IMR-90 (cell line): ENCODE measurements at regions not wholly inside any gene's neighbourhood (a gene's known extent, or its start where the extent isn't known, plus 50 kb on each side); places are given as distances from the start of the nearest gene placed in this dataset.

Experiments used
- ATAC-seq: fragments of 200-7000 bp; cut with Tn5 transposase; 2 replicates; pipeline ENCODE4 v1.9.1; 2020; ENCODE audit warnings: low read depth, mild to moderate bottlenecking, moderate library complexity
- BruUV-seq: library from RNA; stranded (reverse); fragments of 400-500 nt; replicated peaks from 2 replicates; lab custom pipeline; 2021; lab: Mats Ljungman, UMichigan
- CTCF ChIA-PET: fragments of 300-600 bp; formaldehyde crosslinking; extraction: SDS; loops from one replicate; lab custom pipeline; 2021; ENCODE audit warnings: antibody characterized with exemption; lab: Yijun Ruan, JAX
- POLR2A ChIA-PET: fragments of 300-600 bp; sonication (Branson Sonifier 250); formaldehyde crosslinking; loops from one replicate; lab custom pipeline; 2022; ENCODE audit warnings: antibody characterized with exemption; ENCODE audit not compliant: unreplicated experiment; lab: Charles Lee
- DNase-seq: peaks from one replicate; pipeline ENCODE4 v3.0.0; 2013
- H2AFZ ChIP-seq: replicated peaks from 2 replicates; pipeline ENCODE3; 2013; ENCODE audit warnings: low read length, mild to moderate bottlenecking; ENCODE audit not compliant: poor library complexity
- H2AK5ac ChIP-seq: 2 replicates; pipeline ENCODE4 v1.6.1; 2013; ENCODE audit warnings: low read depth, low read length, inconsistent platforms
- H2AK9ac ChIP-seq: replicated peaks from 2 replicates; pipeline ENCODE3; 2013; ENCODE audit warnings: mild to moderate bottlenecking, low read depth, low read length, moderate library complexity; ENCODE audit not compliant: poor library complexity
- H2BK120ac ChIP-seq: 2 replicates; pipeline ENCODE4 v1.6.1; 2013; ENCODE audit warnings: low read depth, low read length, inconsistent platforms
- H2BK15ac ChIP-seq: 3 replicates; pipeline ENCODE4 v1.6.1; 2013; ENCODE audit warnings: low read depth, low read length, inconsistent platforms
- H2BK20ac ChIP-seq: 2 replicates; pipeline ENCODE4 v1.6.1; 2013; ENCODE audit warnings: low read depth, mild to moderate bottlenecking, inconsistent platforms, low read length, moderate library complexity
- H2BK5ac ChIP-seq: 2 replicates; pipeline ENCODE4 v1.6.1; 2013; ENCODE audit warnings: mild to moderate bottlenecking, low read depth, low read length, inconsistent platforms; ENCODE audit not compliant: poor library complexity, severe bottlenecking
- H3K14ac ChIP-seq: replicated peaks from 2 replicates; pipeline ENCODE4 v1.6.1; 2013; ENCODE audit warnings: low read depth, low read length, inconsistent platforms
- H3K18ac ChIP-seq: 2 replicates; pipeline ENCODE4 v1.6.1; 2013; ENCODE audit warnings: low read depth, low read length, control low read depth
- H3K23ac ChIP-seq: 2 replicates; pipeline ENCODE4 v1.6.1; 2013; ENCODE audit warnings: low read depth, low read length, inconsistent platforms
- H3K27ac ChIP-seq: 2 replicates; pipeline ENCODE4 v1.5.1; 2013; ENCODE audit warnings: mild to moderate bottlenecking, control low read depth, low read length; ENCODE audit not compliant: insufficient read depth
- H3K27me3 ChIP-seq: 2 replicates; pipeline ENCODE4 v1.6.1; 2013; ENCODE audit warnings: low read length; ENCODE audit not compliant: control insufficient read depth, insufficient read depth
- H3K36me3 ChIP-seq: 2 replicates; pipeline ENCODE4 v1.6.1; 2013; ENCODE audit warnings: low read length, mixed read lengths; ENCODE audit not compliant: control insufficient read depth, insufficient read depth
- H3K4ac ChIP-seq: 2 replicates; pipeline ENCODE4 v1.6.1; 2013; ENCODE audit warnings: low read depth, low read length, inconsistent platforms
- H3K4me1 ChIP-seq: 2 replicates; pipeline ENCODE4 v1.6.1; 2013; ENCODE audit warnings: low read length, mixed read lengths; ENCODE audit not compliant: control insufficient read depth, insufficient read depth
- H3K4me2 ChIP-seq: 2 replicates; pipeline ENCODE4 v1.6.1; 2013; ENCODE audit warnings: low read depth, mild to moderate bottlenecking, control low read depth, low read length, moderate library complexity
- H3K4me3 ChIP-seq: 2 replicates; pipeline ENCODE4 v1.5.1; 2013; ENCODE audit warnings: low read depth, mild to moderate bottlenecking, control low read depth, low read length, moderate library complexity; ENCODE audit not compliant: insufficient read depth
- H3K56ac ChIP-seq: 2 replicates; pipeline ENCODE4 v1.6.1; 2013; ENCODE audit warnings: low read length, inconsistent platforms; ENCODE audit not compliant: insufficient read depth; ENCODE audit errors: extremely low read depth
- H3K79me1 ChIP-seq, 2 experiments: 2 replicates each; pipeline ENCODE4 v1.6.1; 2013; ENCODE audit warnings: low read length in 2 of 2, inconsistent platforms in 1 of 2, low read depth in 1 of 2
- H3K9ac ChIP-seq: 2 replicates; pipeline ENCODE4 v1.6.1; 2013; ENCODE audit warnings: low read depth, low read length, control low read depth
- H3K9me1 ChIP-seq: 2 replicates; pipeline ENCODE4 v1.6.1; 2013; ENCODE audit warnings: low read length, inconsistent platforms; ENCODE audit not compliant: insufficient read depth
- H3K9me3 ChIP-seq: 2 replicates; pipeline ENCODE4 v1.6.1; 2013; ENCODE audit warnings: low read length; ENCODE audit not compliant: control insufficient read depth, insufficient read depth
- H4K20me1 ChIP-seq: 2 replicates; pipeline ENCODE4 v1.6.1; 2013; ENCODE audit warnings: low read length, inconsistent platforms; ENCODE audit not compliant: insufficient read depth
- H4K5ac ChIP-seq: 2 replicates; pipeline ENCODE4 v1.6.1; 2013; ENCODE audit warnings: mild to moderate bottlenecking, low read depth, low read length, control low read depth
- H4K8ac ChIP-seq, 2 experiments: 2 replicates each; pipeline ENCODE4 v1.6.1; 2013; ENCODE audit warnings: low read depth in 2 of 2, low read length in 2 of 2, control low read depth in 1 of 2, inconsistent platforms in 1 of 2
- H4K91ac ChIP-seq: 2 replicates; pipeline ENCODE4 v1.6.1; 2013; ENCODE audit warnings: low read depth, low read length, inconsistent platforms; ENCODE audit not compliant: insufficient read depth
- CTCF ChIP-seq: conservative IDR thresholded peaks from 2 replicates; pipeline ENCODE4 v1.5.1; 2012; ENCODE audit warnings: mild to moderate bottlenecking, low read depth, low read length, improper control_type of control experiment
- MAFK ChIP-seq: IDR thresholded peaks from 2 replicates; pipeline ENCODE4 v1.6.1; 2012; ENCODE audit warnings: low read depth, low read length, improper control_type of control experiment
- POLR2A ChIP-seq: IDR thresholded peaks from 2 replicates; pipeline ENCODE4 v1.6.1; 2012; ENCODE audit warnings: mild to moderate bottlenecking, low read depth, low read length
- RAD21 ChIP-seq: IDR thresholded peaks from 2 replicates; pipeline ENCODE4 v1.6.1; 2012; ENCODE audit warnings: low read length, improper control_type of control experiment
- RCOR1 ChIP-seq: IDR thresholded peaks from 2 replicates; pipeline ENCODE4 v1.6.1; 2012; ENCODE audit warnings: mild to moderate bottlenecking, low read length, improper control_type of control experiment; ENCODE audit not compliant: insufficient replicate concordance
- SMC3 ChIP-seq: fragments of 150-350 bp; IDR thresholded peaks from 2 replicates; pipeline ENCODE4 v1.6.1; 2016; ENCODE audit warnings: low read depth, mild to moderate bottlenecking, antibody characterized with exemption, low read length, moderate library complexity
- WGBS, 2 experiments: methylation state at CpG; one replicate each; pipeline versions ENCODE4 v1.1.5 to v1.1.7; 2013; ENCODE audit warnings: missing lambda C conversion rate in 2 of 2; ENCODE audit not compliant: insufficient read length in 1 of 2; ENCODE audit errors: extremely low coverage in 2 of 2; 5-methylcytosine and 5-hydroxymethylcytosine counted together
- dilution Hi-C: fragments of 300-500 bp; cut with HindIII; formaldehyde crosslinking; loops from one replicate; pipeline ENCODE4 v1.14.3; 2018; ENCODE audit warnings: low sequenced_read_pairs; ENCODE audit not compliant: unreplicated experiment
- in situ Hi-C: fragments of 300-500 bp; cut with MboI; formaldehyde crosslinking; loops from 3 replicates; pipeline ENCODE4 v1.14.3; 2019; ENCODE audit warnings: low sequenced_read_pairs, inconsistent platforms, mixed read lengths
- intact Hi-C: fragments of 100-400 bp; cut with micrococcal nuclease; formaldehyde crosslinking; loops from 2 replicates; pipeline ENCODE4 v1.10.0; 2022
- TF ChIP-seq, protein P1 (sequence below): fragments of 150-350 bp; IDR thresholded peaks from 2 replicates; pipeline ENCODE4 v1.6.1; 2017; ENCODE audit warnings: mild to moderate bottlenecking, antibody characterized with exemption, low read length, low read depth

GRCh38 chr5:117191251-117191650 is 616.6 kb upstream of the SEMA6A start:
- no peak overlapping the region for H4K91ac ChIP-seq
- no peak overlapping the region for H3K4me2 ChIP-seq
- H4K8ac ChIP-seq = no peak overlapping the region
- no peak overlapping the region for H4K5ac ChIP-seq
- peaks cover 7% of the 10 kb centered on the region for H3K9me3 ChIP-seq
- H2BK15ac ChIP-seq = no peak overlapping the region
- in situ Hi-C loops (no loop called here), dilution Hi-C loops (no loop called here), intact Hi-C loops (no loop called here)
- no peaks in the 10 kb centered on the region for H3K4me1 ChIP-seq
- ChIA-PET POLR2A (no interaction called here), CTCF (no interaction called here)
- H3K9me1 ChIP-seq = no peaks in the 10 kb centered on the region
- DNase-seq (no peak), ATAC-seq (no peak)
- no peaks in the 10 kb centered on the region for H4K20me1 ChIP-seq
- no peak overlapping the region for H2AK5ac ChIP-seq
- WGBS, 2 experiments = no CpG with 5 or more reads among the region's 2 CpGs
- H3K36me3 ChIP-seq = no peaks in the 10 kb centered on the region
- H3K9ac ChIP-seq = no peak overlapping the region
- BruUV-seq = no TSS peak
- H3K27me3 ChIP-seq = no peaks in the 10 kb centered on the region
- H3K18ac ChIP-seq = no peak overlapping the region
- no peaks in the 10 kb centered on the region for H3K79me1 ChIP-seq
- no peak overlapping the region for H2BK120ac ChIP-seq
- H2BK5ac ChIP-seq = no peak overlapping the region
- H3K27ac ChIP-seq = no peak overlapping the region
- H3K56ac ChIP-seq = no peak overlapping the region
- no peak overlapping the region for H3K4me3 ChIP-seq
- H3K23ac ChIP-seq = no peak overlapping the region
- no peak overlapping the region for H2AK9ac ChIP-seq
- H3K4ac ChIP-seq = no peak overlapping the region
- no peak overlapping the region for H3K14ac ChIP-seq
- no peak overlapping the region for H2AFZ ChIP-seq
- TF ChIP-seq, protein P1, sequence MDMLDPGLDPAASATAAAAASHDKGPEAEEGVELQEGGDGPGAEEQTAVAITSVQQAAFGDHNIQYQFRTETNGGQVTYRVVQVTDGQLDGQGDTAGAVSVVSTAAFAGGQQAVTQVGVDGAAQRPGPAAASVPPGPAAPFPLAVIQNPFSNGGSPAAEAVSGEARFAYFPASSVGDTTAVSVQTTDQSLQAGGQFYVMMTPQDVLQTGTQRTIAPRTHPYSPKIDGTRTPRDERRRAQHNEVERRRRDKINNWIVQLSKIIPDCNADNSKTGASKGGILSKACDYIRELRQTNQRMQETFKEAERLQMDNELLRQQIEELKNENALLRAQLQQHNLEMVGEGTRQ = no peak
- no peak for TF ChIP-seq CTCF
- no peak for TF ChIP-seq RAD21
- TF ChIP-seq POLR2A = no peak
- TF ChIP-seq RCOR1 = no peak
- TF ChIP-seq SMC3 = no peak
- no peak for TF ChIP-seq MAFK
- no peak overlapping the region for H2BK20ac ChIP-seq
